HG03103 (cell line): ENCODE measurements at regions not wholly inside any gene's neighbourhood (a gene's known extent, or its start where the extent isn't known, plus 50 kb on each side); places are given as distances from the start of the nearest gene placed in this dataset.
A peak's percentile ranks its signal among the peaks of the same experiment; 100 is the strongest.
"Not testable (repeated sequence)": the region's sequence is repeated elsewhere in the genome, so short reads cannot be mapped to it uniquely, and the experiment has no call there.

ENCODE experiments used
- ATAC-seq: cut with Tn5 transposase; IDR thresholded peaks from one replicate; pipeline ENCODE4 v1.9.1; 2021; ENCODE audit warnings: low read depth; ENCODE audit not compliant: unreplicated experiment

GRCh38 chr2:38152913-38153312 is 77.0 kb upstream of the CYP1B1 start:
- no peak for ATAC-seq

- no peak for ATAC-seq
These were observed 76.1 kb upstream of the CYP1B1 start for GRCh38 chr2:38152035-38152434.

- no peak for ATAC-seq
These were observed 73.6 kb upstream of the CYP1B1 start for GRCh38 chr2:38149531-38149930.

GRCh38 chr2:38148501-38148900 is 72.5 kb upstream of the CYP1B1 start:
- ATAC-seq = no peak

GRCh38 chr2:38147333-38148121 is 71.6 kb upstream of the CYP1B1 start:
- no peak for ATAC-seq

- peak; percentile 87 for ATAC-seq
These were observed 71.0 kb upstream of the CYP1B1 start for GRCh38 chr2:38146907-38147307.

GRCh38 chr2:38146275-38146906 is 70.4 kb upstream of the CYP1B1 start:
- ATAC-seq = peak; percentile 41

- no peak for ATAC-seq
These were observed 69.3 kb upstream of the CYP1B1 start for GRCh38 chr2:38145236-38145635.

- ATAC-seq = no peak
These were observed 66.7 kb upstream of the CYP1B1 start for GRCh38 chr2:38142627-38143026.

GRCh38 chr2:38141501-38141900 is 65.5 kb upstream of the CYP1B1 start:
- ATAC-seq = no peak

- ATAC-seq = no peak
These were observed 63.0 kb upstream of the CYP1B1 start for GRCh38 chr2:38138996-38139395.

- no peak for ATAC-seq
These were observed 62.5 kb upstream of the CYP1B1 start for GRCh38 chr2:38138419-38138818.

- not testable (repeated sequence) for ATAC-seq
These were observed 62.0 kb upstream of the CYP1B1 start for GRCh38 chr2:38137958-38138357.

GRCh38 chr2:38131676-38132075 is 55.7 kb upstream of the CYP1B1 start:
- ATAC-seq = no peak

GRCh38 chr2:38130876-38131275 is 54.9 kb upstream of the CYP1B1 start:
- no peak for ATAC-seq

GRCh38 chr2:38129987-38130386 is 54.0 kb upstream of the CYP1B1 start:
- no peak for ATAC-seq

- no peak for ATAC-seq
These were observed 53.5 kb upstream of the CYP1B1 start for GRCh38 chr2:38129481-38129880.

- ATAC-seq = peak; percentile 49
These were observed 52.7 kb upstream of the CYP1B1 start for GRCh38 chr2:38128653-38129052.

- no peak for ATAC-seq
These were observed 51.3 kb upstream of the CYP1B1 start for GRCh38 chr2:38127277-38127676.

- no peak for ATAC-seq
These were observed 49.9 kb upstream of the CYP1B1 start for GRCh38 chr2:38125842-38126241.
